HG02852 (cell line): ENCODE measurements at regions not wholly inside any gene's neighbourhood (a gene's known extent, or its start where the extent isn't known, plus 50 kb on each side); places are given as distances from the start of the nearest gene placed in this dataset.

ENCODE experiments used
- ATAC-seq: cut with Tn5 transposase; IDR thresholded peaks from one replicate; pipeline ENCODE4 v1.9.1; 2021; ENCODE audit warnings: mild to moderate bottlenecking, moderate library complexity; ENCODE audit not compliant: unreplicated experiment

GRCh38 chr10:128543151-128543550 is 416.9 kb upstream of the MKI67 start:
- ATAC-seq = no peak

DNA sequence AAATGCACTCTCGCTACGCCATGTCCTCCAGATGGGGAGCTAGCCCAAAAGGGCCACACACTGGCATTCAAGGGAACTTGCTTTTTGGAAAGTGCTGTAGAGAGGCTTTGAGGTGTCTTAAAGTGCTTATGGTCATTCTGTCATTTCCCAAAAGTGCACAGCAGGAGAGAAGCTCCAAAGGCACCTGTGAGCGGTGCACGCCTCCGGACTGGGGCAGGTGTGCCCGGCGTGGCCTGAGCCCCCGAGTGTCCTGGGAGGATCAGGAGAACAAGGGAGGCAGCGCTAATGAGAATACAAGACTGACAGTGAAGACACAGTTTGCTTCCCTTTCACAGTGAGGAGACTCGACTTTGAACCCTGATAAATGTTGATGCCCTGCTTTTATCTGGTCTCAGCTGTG is 419.0 kb upstream of the MKI67 start:
- ATAC-seq = no peak

DNA sequence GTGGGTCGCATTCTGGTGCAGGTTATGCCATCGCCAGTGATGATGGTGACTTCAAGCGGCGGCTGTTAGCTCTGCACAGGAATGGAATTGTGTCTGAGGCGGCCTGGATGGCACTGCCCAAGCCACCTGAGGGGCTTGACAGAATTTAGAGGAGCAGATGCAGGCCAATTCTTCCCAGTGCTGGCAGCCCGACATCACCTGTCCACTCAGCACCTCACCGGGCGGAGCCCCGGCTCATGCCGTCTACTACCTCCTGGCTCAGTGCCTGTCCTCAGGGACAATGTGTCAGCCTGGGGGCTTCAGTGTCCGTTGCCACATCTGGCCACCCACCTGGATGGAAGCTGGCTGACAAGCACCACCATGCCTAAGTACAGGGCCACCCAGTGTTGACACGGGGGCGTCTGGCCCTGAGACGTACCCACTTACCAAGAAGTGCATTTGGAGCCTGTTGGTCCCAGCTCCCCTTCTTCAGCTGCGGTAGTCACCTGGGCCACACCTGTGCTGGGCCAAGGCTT is 420.5 kb upstream of the MKI67 start:
- ATAC-seq = no peak

DNA sequence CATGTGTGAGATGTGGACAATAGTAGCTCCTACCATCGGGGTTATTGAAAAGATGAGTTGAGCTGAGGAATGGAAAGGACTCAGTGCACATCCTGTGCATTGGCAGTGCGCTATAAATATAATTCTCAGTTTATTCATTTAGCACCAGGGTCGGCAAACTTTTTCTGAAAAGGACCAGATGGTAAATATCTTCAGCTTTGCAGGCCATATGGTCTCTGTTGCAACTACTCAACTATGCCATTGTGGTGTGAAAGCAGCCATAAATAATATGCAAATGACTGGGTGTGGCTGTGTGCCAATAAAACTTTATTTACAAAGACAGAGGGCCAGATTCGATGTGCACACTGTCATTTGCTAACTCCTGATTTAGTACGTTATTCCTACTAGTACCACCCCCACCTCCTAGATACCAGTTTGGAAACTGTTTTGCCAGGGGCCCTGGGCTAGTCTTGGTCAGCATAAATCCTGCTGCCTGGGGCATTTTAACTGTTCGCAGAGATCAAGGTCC is 422.9 kb upstream of the MKI67 start:
- ATAC-seq = no peak

DNA sequence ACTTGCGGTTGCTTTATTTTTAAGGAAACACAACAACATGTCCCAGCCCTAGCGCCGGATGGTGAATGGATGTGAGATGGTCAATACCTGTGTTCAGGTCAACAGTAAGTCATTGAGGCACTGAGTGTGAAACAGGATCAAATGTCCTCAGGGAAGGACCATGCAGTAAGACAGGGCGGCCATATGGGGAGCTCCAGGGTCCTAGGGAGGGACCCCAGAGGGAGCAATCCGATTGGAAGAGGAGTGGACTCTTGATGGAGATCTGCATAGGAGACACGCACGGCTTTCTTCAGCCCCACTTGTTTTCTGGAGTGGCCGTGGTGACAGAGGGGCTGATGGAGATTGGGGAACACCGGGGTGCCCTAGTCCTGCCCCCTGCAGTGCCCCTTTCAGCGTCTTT is 423.8 kb upstream of the MKI67 start:
- ATAC-seq = no peak

GRCh38 chr10:128551475-128551874 is 425.3 kb upstream of the MKI67 start:
- ATAC-seq = no peak

DNA sequence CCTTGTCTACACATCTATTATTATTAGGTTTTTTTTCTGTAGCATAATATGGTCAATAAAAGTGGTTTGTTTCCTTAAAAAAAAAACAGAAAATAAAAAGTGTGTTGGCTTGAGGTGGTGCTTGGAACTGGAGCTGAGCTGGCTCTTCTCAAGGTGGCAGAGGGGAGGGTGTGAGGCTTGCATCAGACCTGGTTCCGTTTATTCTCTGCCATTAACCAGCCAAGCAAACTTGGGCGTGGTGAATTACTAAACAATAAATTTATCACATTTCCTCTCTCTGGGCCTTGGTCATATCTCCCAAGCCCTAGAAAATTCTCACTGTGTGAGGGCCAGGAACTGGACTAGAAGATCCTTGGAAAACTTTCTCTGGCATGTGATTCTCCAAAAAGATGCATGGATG is 427.5 kb upstream of the MKI67 start:
- ATAC-seq = no peak

DNA sequence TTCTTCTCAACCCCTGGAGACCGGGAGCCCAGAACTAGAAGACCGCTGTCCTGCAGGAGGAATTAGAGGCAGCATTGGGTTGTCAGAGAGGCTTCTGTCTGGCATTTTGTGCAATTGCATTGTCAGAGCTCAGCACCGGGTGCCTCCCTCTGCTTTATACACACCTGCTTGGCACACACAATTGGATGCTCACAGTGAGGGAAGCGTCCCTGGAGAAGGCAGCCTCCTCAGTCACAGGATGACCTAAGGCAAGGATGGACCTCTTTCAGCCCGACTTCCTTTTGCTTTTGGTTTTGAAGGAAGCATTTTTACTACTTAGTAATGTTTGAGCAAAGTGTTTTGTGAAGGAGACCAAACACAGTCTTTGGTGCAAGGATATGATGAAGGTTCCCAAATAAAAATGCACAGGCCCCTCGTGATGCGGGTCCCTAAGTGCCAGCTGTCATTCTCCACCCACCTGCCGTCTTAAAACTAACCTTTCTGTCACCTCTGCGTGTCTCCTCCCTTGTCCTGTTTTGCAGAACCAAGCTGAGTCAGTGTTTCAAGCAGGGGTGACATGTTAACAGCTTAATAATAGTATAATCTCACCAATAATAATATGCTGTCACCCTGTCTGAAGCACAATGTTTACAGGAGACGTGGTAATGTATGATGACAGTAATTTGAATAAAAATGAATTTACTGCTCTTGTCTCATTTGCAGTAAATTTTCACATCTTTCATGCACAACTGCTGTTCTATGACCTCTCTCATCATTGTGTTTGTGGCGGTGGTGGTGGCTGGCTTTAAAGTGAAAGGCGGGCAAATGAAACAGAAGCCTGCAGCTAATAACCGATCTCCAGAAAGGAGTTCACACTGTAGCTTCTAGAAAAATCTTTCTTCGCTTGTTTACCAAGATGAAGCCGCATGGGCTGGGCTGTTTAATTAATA is 430.2 kb upstream of the MKI67 start:
- no peak for ATAC-seq

DNA sequence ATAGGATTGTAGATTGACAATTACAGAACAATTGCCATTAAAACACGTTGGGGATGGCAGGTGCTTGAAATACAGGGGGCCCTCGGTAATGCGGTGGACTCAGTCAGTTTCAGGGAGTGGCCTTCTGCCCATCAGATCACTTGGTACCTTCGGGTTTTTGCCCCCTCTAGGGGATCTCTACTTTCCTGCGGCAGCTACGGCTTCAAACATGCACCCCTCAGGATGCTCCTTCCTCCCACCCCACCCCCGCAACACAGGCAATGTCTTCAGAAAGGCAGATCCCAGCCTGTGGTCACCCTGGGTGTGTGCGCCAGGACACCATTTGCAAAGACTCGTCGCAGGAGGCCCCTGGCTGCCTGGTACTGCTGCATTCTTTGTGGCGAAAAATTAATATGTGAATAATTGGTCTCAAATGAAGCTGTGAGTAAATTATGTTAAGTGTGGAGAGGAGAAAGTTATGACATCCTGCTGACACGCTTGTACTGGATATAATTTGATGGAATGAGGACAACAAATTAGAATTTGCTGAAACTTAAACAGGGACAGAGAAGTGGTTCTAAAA is 431.0 kb upstream of the MKI67 start:
- ATAC-seq = no peak

DNA sequence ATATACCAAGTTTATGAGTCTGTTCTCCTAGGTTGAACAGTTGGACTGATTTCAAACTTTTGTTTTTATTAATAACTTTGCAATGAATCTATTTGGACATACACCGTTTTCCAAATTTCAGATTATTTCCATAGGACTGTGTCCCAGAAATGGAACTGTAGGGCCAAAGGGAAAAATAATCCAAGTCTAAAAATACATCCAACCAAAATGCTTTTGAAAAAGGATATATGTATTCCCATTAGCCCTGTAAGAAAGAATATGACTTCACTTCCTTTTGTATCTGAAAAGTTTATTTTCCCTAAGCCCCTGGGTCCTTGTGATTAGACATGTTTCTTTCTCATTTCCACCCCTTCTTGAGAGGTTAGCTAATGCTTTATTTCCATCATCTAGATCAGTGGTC is 434.2 kb upstream of the MKI67 start:
- ATAC-seq = no peak

DNA sequence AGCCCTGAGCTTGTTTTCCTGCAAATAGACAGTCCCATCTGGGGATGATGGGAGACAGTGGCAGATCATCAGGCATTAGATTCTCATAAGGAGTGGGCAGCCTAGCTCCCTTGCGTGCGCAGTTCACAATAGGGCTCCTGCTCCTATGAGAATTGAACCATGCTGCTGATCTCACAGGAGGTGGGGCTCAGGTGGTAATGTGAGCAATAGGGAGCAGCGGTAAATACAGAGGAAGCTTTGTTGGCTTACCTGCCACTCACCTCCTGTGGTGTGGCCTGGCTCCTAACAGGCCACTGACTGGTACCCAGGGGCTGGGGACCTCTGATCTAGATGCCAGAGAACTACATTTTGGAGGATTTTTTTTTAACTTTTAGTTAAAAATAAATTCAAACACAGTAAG is 434.8 kb upstream of the MKI67 start:
- no peak for ATAC-seq

DNA sequence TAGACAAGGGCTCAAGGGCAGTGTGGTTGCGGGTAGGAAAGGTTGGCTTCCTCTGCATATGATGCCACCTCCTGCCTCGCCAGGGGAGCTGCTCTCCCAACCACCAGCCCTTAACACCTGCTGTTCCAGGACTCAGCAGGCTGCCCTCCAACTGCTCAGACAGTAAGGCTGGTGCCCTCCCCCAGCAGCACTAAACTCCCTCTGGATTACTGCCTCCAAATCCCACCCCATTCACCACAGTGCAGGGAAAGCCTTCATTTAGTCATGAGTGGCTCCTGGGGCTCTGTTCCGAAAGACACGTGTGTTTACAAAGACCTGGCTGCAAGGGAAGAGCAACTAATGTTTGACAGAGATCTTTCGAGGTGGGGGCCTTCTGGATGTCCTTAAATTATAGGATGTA is 437.2 kb upstream of the MKI67 start:
- no peak for ATAC-seq

DNA sequence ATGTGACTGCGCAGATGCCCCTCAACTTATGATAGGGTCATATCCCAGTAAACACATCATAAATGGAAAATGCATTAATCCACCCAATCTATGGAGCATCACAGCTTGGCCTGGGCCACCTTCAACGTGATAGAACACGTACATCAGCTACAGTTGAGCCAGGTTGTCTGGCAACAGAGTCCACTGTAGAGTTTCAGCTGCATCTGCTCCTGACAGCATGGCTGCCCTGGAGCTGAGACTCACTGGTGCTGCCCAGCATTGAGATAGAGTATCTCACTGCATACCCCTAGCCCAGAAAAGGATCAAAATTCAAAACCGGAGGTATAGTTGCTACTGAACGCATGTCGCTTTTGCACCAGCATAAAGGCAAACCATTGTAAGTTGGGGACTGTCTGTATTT is 437.7 kb upstream of the MKI67 start:
- ATAC-seq = no peak

- ATAC-seq = no peak
Measured at GRCh38 chr10:128566361-128566968, 440.2 kb upstream of the MKI67 start.

DNA sequence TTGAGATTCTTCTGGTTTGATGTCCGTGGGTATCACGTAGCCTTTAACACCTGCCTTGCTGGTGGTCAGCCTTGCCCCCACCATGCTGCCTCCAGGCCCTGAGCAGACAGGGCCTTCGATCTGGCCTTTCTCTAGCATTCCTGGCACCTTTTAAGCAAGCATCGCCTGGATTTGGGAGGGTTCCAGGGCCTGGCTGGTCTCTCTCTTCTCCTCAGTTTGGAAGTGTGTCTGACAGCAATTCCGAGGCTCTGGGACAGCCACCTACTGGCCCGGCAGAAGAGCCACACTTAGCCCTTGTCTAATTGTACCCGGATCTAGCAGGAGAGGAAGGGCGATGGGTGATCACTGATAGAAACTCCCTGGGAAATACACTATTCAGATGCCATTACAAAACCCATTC is 441.3 kb upstream of the MKI67 start:
- ATAC-seq = no peak

GRCh38 chr10:128568041-128568440 is 441.8 kb upstream of the MKI67 start:
- no peak for ATAC-seq

DNA sequence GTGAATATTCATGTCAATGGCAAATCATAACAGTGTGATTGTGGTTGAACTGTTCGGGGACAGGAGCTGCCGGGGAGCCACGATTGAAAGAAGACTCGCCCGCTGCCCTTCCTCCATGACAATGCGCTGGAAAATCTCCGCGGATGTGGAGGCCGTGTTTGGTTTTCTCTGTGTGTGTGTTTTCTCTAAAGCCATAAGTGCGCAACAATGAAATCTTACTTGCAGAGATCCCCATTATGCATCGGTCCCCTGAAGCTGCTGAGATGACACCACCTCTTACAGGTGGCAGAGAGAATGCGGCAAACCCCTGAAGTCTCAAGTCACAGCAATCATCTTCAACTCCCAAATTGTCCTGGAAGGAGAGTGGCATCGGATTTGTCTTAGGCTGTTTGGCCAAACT is 442.3 kb upstream of the MKI67 start:
- ATAC-seq = no peak

- no peak for ATAC-seq
Measured at GRCh38 chr10:128568990-128569945, 443.0 kb upstream of the MKI67 start.

- ATAC-seq = no peak
Measured at GRCh38 chr10:128570319-128570995, 444.2 kb upstream of the MKI67 start.

GRCh38 chr10:128571071-128571470 is 444.8 kb upstream of the MKI67 start:
- no peak for ATAC-seq
